ENCODE measurements at regions not wholly inside any gene's neighbourhood (a gene's known extent, or its start where the extent isn't known, plus 50 kb on each side); places are given as distances from the start of the nearest gene placed in this dataset.

DNA sequence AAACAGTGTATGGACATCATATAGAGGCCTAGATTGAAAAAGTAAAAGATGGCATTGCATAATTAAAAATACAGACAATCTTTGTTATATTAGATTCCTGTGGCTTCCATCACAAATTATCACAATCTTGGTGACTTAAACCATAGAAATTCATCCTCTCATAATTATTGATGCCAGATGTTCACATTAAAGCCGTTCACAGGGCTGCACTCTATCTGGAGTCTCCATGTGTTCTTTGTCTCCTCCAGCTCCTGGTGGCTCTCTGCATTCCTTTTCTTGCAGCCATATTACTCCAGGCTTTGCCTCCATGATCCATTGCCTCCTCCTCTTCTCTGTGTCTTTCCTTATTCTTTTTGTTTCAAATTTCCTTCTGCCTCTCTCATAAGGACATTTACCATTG lies 875.7 kb upstream of the USP15 start:
- ChIA-PET POLR2A (ENCODE audit: unreplicated experiment) (no interaction called here), CTCF (no interaction called here)
- BruUV-seq (replicated peaks) = no TSS peak
- Histone ChIP-seq H3K36me3 (ENCODE audit: low read depth) (no peaks in the 10 kb centered on the region), H4K20me1 (ENCODE audit: insufficient read depth) (no peaks in the 10 kb centered on the region), H3K4me3 (no peak overlapping the region), H3K79me2 (ENCODE audit: low read depth) (no peaks in the 10 kb centered on the region), H2AFZ (no peak overlapping the region), H3F3A (ENCODE audit: insufficient read depth, low read depth) (no peaks in the 10 kb centered on the region), H3K9me2 (ENCODE audit: insufficient read depth) (no peaks in the 10 kb centered on the region), H3K4me2 (no peak overlapping the region), H3K27ac (no peak overlapping the region), H3K9me3 (ENCODE audit: insufficient read depth, low read depth) (no peaks in the 10 kb centered on the region), H3K4me1 (replicated peaks; ENCODE audit: insufficient read depth) (no peaks in the 10 kb centered on the region), H3K27me3 (ENCODE audit: insufficient read depth, low read depth) (no peaks in the 10 kb centered on the region)
- intact Hi-C loops (cut with micrococcal nuclease; ENCODE audit: unreplicated experiment) = no loop called here
- DNase-seq = no peak
- no peak for TF ChIP-seq EZH2 (IDR thresholded peaks at IDR 0.05; ENCODE audit: low read depth)
- TF ChIP-seq, protein P1, sequence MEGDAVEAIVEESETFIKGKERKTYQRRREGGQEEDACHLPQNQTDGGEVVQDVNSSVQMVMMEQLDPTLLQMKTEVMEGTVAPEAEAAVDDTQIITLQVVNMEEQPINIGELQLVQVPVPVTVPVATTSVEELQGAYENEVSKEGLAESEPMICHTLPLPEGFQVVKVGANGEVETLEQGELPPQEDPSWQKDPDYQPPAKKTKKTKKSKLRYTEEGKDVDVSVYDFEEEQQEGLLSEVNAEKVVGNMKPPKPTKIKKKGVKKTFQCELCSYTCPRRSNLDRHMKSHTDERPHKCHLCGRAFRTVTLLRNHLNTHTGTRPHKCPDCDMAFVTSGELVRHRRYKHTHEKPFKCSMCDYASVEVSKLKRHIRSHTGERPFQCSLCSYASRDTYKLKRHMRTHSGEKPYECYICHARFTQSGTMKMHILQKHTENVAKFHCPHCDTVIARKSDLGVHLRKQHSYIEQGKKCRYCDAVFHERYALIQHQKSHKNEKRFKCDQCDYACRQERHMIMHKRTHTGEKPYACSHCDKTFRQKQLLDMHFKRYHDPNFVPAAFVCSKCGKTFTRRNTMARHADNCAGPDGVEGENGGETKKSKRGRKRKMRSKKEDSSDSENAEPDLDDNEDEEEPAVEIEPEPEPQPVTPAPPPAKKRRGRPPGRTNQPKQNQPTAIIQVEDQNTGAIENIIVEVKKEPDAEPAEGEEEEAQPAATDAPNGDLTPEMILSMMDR (conservative IDR thresholded peaks at IDR 0.05) = no peak

DNA sequence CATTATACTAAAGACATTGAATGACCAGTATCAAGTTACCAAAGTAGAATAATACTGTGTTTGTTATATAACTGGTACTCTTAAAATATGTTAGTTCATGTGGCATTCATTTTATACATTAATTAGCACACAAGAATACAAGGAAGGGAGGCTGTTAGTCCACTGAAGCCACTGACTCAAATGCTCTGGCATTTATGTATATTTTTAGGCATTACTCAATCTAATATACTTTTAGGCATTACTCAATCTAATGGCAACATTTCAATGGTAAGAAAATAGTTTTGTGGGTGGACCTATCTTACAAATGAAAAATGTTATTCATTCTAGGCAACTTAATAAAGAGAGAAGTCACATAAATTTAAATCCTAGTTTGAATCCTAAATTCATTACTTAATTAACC lies 874.4 kb upstream of the USP15 start:
- CTCF ChIA-PET = no interaction called here
- no peak for DNase-seq
- no peak for TF ChIP-seq EZH2 (IDR thresholded peaks at IDR 0.05; ENCODE audit: low read depth)
- TF ChIP-seq, protein P1 (conservative IDR thresholded peaks at IDR 0.05) = no peak
- H3K36me3 ChIP-seq (ENCODE audit: low read depth) = no peaks in the 10 kb centered on the region
- no peaks in the 10 kb centered on the region for H3K27me3 ChIP-seq (ENCODE audit: insufficient read depth, low read depth)
- no peaks in the 10 kb centered on the region for H3K9me3 ChIP-seq (ENCODE audit: insufficient read depth, low read depth)
- H3K79me2 ChIP-seq (ENCODE audit: low read depth) = no peaks in the 10 kb centered on the region
- H2AFZ ChIP-seq = no peak overlapping the region
- BruUV-seq (replicated peaks) = no TSS peak
- POLR2A ChIA-PET (ENCODE audit: unreplicated experiment) = no interaction called here
- no peaks in the 10 kb centered on the region for H3K9me2 ChIP-seq (ENCODE audit: insufficient read depth)
- no peak overlapping the region for H3K27ac ChIP-seq
- H4K20me1 ChIP-seq (ENCODE audit: insufficient read depth) = no peaks in the 10 kb centered on the region
- H3K4me3 ChIP-seq = no peak overlapping the region
- intact Hi-C loops (cut with micrococcal nuclease; ENCODE audit: unreplicated experiment) = no loop called here
- no peaks in the 10 kb centered on the region for H3F3A ChIP-seq (ENCODE audit: insufficient read depth, low read depth)
- no peaks in the 10 kb centered on the region for H3K4me1 ChIP-seq (replicated peaks; ENCODE audit: insufficient read depth)
- H3K4me2 ChIP-seq = no peak overlapping the region

GRCh38 chr12:61397668-61398067 lies 862.5 kb upstream of the USP15 start:
- TF ChIP-seq EZH2 (IDR thresholded peaks at IDR 0.05; ENCODE audit: low read depth) = no peak
- TF ChIP-seq, protein P1 (conservative IDR thresholded peaks at IDR 0.05) = no peak
- DNase-seq = no peak
- intact Hi-C loops (cut with micrococcal nuclease; ENCODE audit: unreplicated experiment) = no loop called here
- H3K9me2 ChIP-seq (ENCODE audit: insufficient read depth) = no peaks in the 10 kb centered on the region
- no peaks in the 10 kb centered on the region for H3K4me1 ChIP-seq (replicated peaks; ENCODE audit: insufficient read depth)
- BruUV-seq (replicated peaks) = no TSS peak
- no peaks in the 10 kb centered on the region for H3F3A ChIP-seq (ENCODE audit: insufficient read depth, low read depth)
- no peaks in the 10 kb centered on the region for H3K36me3 ChIP-seq (ENCODE audit: low read depth)
- H3K79me2 ChIP-seq (ENCODE audit: low read depth) = no peaks in the 10 kb centered on the region
- H4K20me1 ChIP-seq (ENCODE audit: insufficient read depth) = no peaks in the 10 kb centered on the region
- no peak overlapping the region for H2AFZ ChIP-seq
- no peak overlapping the region for H3K4me2 ChIP-seq
- H3K27ac ChIP-seq = no peak overlapping the region
- POLR2A ChIA-PET (ENCODE audit: unreplicated experiment) = no interaction called here
- CTCF ChIA-PET = no interaction called here
- no peaks in the 10 kb centered on the region for H3K9me3 ChIP-seq (ENCODE audit: insufficient read depth, low read depth)
- H3K27me3 ChIP-seq (ENCODE audit: insufficient read depth, low read depth) = no peaks in the 10 kb centered on the region
- no peak overlapping the region for H3K4me3 ChIP-seq
